Natural killer cell (primary cell): ENCODE measurements at regions not wholly inside any gene's neighbourhood (a gene's known extent, or its start where the extent isn't known, plus 50 kb on each side); places are given as distances from the start of the nearest gene placed in this dataset.

Experiments
- ATAC-seq, 3 donors: fragments of 150-1000 bp in 2 of 3; fragments of 200-7000 bp in 1 of 3; cut with Tn5 transposase; 1 replicate in 1 of 3; 2 replicates in 2 of 3; pipeline ENCODE4 v1.10.0; 2021; ENCODE audit warnings: mild to moderate bottlenecking in 2 of 3, moderate library complexity in 2 of 3
- DNase-seq, 2 donors: peaks; one replicate each; pipeline versions ENCODE4 v3.0.0 to v3.0.0-alpha.2; 2013 to 2021; ENCODE audit warnings: mixed read lengths in 1 of 2
- H3K27ac ChIP-seq: one replicate; pipeline ENCODE4 v1.5.1; 2013; ENCODE audit warnings: mild to moderate bottlenecking, low read length
- H3K27me3 ChIP-seq: one replicate; pipeline ENCODE4 v1.6.1; 2013; ENCODE audit warnings: low read length; ENCODE audit not compliant: control insufficient read depth, insufficient read depth
- H3K36me3 ChIP-seq: one replicate; pipeline ENCODE4 v1.6.1; 2013; ENCODE audit warnings: low read length; ENCODE audit not compliant: control insufficient read depth, insufficient read depth
- H3K4me1 ChIP-seq: one replicate; pipeline ENCODE4 v1.6.1; 2013; ENCODE audit warnings: low read length; ENCODE audit not compliant: control insufficient read depth, insufficient read depth
- H3K4me3 ChIP-seq: one replicate; pipeline ENCODE4 v1.5.1; 2013; ENCODE audit warnings: low read length
- H3K9me3 ChIP-seq: one replicate; pipeline ENCODE4 v1.6.1; 2013; ENCODE audit warnings: low read length; ENCODE audit not compliant: control insufficient read depth, insufficient read depth
- H3K27ac Mint-ChIP-seq, 2 donors: one replicate each; pipeline ENCODE4 v1.8.0; 2022; ENCODE audit warnings: mild to moderate bottlenecking in 2 of 2, mixed read lengths in 2 of 2, moderate library complexity in 1 of 2
- H3K27me3 Mint-ChIP-seq, 2 donors: one replicate each; pipeline ENCODE4 v1.8.0; 2022; ENCODE audit warnings: low read depth in 2 of 2, mixed read lengths in 2 of 2
- H3K36me3 Mint-ChIP-seq: one replicate; pipeline ENCODE4 v1.8.0; 2022; ENCODE audit warnings: mixed read lengths
- H3K4me1 Mint-ChIP-seq, 2 donors: one replicate each; pipeline ENCODE4 v1.8.0; 2022; ENCODE audit warnings: mixed read lengths in 2 of 2
- H3K4me3 Mint-ChIP-seq: one replicate; pipeline ENCODE4 v1.8.0; 2022; ENCODE audit warnings: mild to moderate bottlenecking, moderate library complexity, mixed read lengths
- H3K9me3 Mint-ChIP-seq, 2 donors: one replicate each; pipeline ENCODE4 v1.8.0; 2022; ENCODE audit warnings: mixed read lengths in 2 of 2
- WGBS: methylation state at CpG from one replicate; pipeline ENCODE4 v1.1.7; 2013; ENCODE audit warnings: missing lambda C conversion rate; ENCODE audit not compliant: insufficient coverage; 5-methylcytosine and 5-hydroxymethylcytosine counted together
- intact Hi-C: fragments of 100-400 bp; cut with micrococcal nuclease; formaldehyde crosslinking; loops from one replicate; pipeline ENCODE4 v1.14.2; 2022
- TF ChIP-seq, protein P1 (sequence below): fragments of 200-600 bp; IDR thresholded peaks from one replicate; pipeline ENCODE4 v1.8.0; 2022; ENCODE audit warnings: antibody characterized with exemption

DNA sequence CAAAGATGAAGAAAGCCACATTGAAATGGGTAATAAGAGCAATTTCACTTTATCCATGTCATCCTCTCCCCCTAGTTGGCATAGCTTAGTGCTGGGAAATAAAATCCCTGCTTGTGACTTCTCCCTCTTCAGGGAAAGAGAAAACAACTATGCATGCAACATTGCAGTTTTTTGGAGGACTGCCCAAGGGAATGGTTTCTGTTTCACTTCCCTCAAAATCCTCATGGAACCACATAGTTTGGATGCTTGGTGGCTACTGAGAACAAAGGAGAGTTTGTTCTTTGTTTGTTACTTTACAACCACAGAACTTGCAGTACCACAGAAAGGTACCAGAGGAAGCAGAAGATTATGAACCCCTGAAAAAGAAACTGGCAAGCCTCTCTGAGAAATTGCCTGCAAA lies 384.6 kb upstream of the RORA start:
- no peaks in the 10 kb centered on the region for H3K9me3 ChIP-seq
- peaks cover 10% of the 10 kb centered on the region in 2 donors for H3K9me3 Mint-ChIP-seq
- H3K36me3 ChIP-seq, result no peaks in the 10 kb centered on the region
- H3K27me3 ChIP-seq, result no peaks in the 10 kb centered on the region
- H3K4me3 ChIP-seq, result no peak overlapping the region
- TF ChIP-seq, protein P1, sequence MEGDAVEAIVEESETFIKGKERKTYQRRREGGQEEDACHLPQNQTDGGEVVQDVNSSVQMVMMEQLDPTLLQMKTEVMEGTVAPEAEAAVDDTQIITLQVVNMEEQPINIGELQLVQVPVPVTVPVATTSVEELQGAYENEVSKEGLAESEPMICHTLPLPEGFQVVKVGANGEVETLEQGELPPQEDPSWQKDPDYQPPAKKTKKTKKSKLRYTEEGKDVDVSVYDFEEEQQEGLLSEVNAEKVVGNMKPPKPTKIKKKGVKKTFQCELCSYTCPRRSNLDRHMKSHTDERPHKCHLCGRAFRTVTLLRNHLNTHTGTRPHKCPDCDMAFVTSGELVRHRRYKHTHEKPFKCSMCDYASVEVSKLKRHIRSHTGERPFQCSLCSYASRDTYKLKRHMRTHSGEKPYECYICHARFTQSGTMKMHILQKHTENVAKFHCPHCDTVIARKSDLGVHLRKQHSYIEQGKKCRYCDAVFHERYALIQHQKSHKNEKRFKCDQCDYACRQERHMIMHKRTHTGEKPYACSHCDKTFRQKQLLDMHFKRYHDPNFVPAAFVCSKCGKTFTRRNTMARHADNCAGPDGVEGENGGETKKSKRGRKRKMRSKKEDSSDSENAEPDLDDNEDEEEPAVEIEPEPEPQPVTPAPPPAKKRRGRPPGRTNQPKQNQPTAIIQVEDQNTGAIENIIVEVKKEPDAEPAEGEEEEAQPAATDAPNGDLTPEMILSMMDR, result no peak
- peaks cover 18% of the 10 kb centered on the region for H3K36me3 Mint-ChIP-seq
- no peak overlapping the region for H3K27ac ChIP-seq
- ATAC-seq (no peak), DNase-seq (no peak)
- intact Hi-C loops, result no loop called here
- H3K4me1 Mint-ChIP-seq, result no peaks in the 10 kb centered on the region
- H3K4me1 ChIP-seq, result no peaks in the 10 kb centered on the region
- peaks cover 21 to 63% of the 10 kb centered on the region in 2 donors for H3K27me3 Mint-ChIP-seq
- no peak overlapping the region for H3K4me3 Mint-ChIP-seq
- H3K27ac Mint-ChIP-seq, result no peak overlapping the region

GRCh38 chr15:61613138-61613537 lies 384.0 kb upstream of the RORA start:
- Histone ChIP-seq H3K27ac (no peak overlapping the region), H3K9me3 (no peaks in the 10 kb centered on the region), H3K36me3 (no peaks in the 10 kb centered on the region), H3K4me1 (no peaks in the 10 kb centered on the region), H3K27me3 (no peaks in the 10 kb centered on the region), H3K4me3 (no peak overlapping the region)
- ATAC-seq, result no peak
- H3K4me3 Mint-ChIP-seq, result no peak overlapping the region
- H3K27me3 Mint-ChIP-seq, result peaks cover 21 to 65% of the 10 kb centered on the region in 2 donors
- peaks cover 10% of the 10 kb centered on the region in 2 donors for H3K9me3 Mint-ChIP-seq
- no peak overlapping the region for H3K27ac Mint-ChIP-seq
- no peak for DNase-seq
- no peaks in the 10 kb centered on the region for H3K4me1 Mint-ChIP-seq
- peaks cover 18% of the 10 kb centered on the region for H3K36me3 Mint-ChIP-seq
- intact Hi-C loops, result no loop called here
- TF ChIP-seq, protein P1, result no peak

DNA sequence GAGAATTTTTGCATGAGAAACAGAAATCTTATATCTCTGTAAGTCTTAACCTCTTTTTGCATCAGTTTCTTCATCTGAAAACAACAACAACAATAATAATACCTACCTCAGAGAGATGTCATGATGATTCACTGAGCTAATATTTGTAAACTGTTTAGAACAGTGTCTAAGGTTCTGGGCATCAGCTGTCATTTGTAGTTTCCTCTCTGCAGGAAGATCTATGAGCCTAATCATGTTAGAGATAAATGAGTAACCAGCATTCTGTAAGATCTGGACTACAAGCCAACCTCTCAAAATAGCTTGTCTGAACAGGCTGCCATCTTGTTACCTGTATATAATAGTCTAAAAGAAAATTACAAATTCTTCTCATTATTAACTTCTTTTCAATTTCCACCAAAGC lies 383.0 kb upstream of the RORA start:
- Mint-ChIP-seq H3K36me3 (peaks cover 18% of the 10 kb centered on the region), H3K9me3 (peaks cover 10% of the 10 kb centered on the region in 2 donors), H3K27me3 (peaks cover 21 to 65% of the 10 kb centered on the region in 2 donors), H3K4me1 (no peaks in the 10 kb centered on the region), H3K4me3 (no peak overlapping the region), H3K27ac (no peak overlapping the region)
- H3K36me3 ChIP-seq, result no peaks in the 10 kb centered on the region
- H3K9me3 ChIP-seq, result no peaks in the 10 kb centered on the region
- ATAC-seq (no peak), DNase-seq (no peak)
- TF ChIP-seq, protein P1, result no peak
- no peak overlapping the region for H3K27ac ChIP-seq
- intact Hi-C loops, result no loop called here
- H3K27me3 ChIP-seq, result no peaks in the 10 kb centered on the region
- no peak overlapping the region for H3K4me3 ChIP-seq
- no peaks in the 10 kb centered on the region for H3K4me1 ChIP-seq

DNA sequence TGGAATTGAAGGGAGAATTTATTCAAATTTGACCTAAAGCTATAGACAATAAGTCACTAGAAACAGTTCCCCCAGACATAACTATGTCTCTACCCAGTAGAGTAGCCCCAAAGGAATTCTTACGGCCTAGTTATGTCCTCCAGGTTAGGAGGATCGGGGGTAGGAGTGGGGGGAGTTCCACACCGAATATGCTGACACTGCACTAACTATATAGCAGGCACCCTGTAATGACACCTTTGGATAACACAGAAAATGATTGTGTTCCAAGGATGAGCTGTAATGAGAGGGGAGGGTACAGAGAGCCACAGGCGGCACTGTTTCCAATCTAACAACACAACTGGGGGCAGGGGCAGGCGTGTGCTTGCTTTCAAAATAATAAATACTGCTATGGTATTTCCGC lies 376.2 kb upstream of the RORA start:
- Histone ChIP-seq H3K27ac (no peak overlapping the region), H3K27me3 (no peaks in the 10 kb centered on the region), H3K36me3 (no peaks in the 10 kb centered on the region), H3K9me3 (no peaks in the 10 kb centered on the region), H3K4me3 (no peak overlapping the region), H3K4me1 (no peaks in the 10 kb centered on the region)
- ATAC-seq (no peak), DNase-seq (no peak)
- peaks cover 22 to 54% of the 10 kb centered on the region in 2 donors for H3K27me3 Mint-ChIP-seq
- H3K4me1 Mint-ChIP-seq, result no peaks in the 10 kb centered on the region
- no peaks in the 10 kb centered on the region for H3K36me3 Mint-ChIP-seq
- 85% methylated on average over 5 of the region's 6 CpGs for WGBS
- no peak overlapping the region for H3K4me3 Mint-ChIP-seq
- intact Hi-C loops, result no loop called here
- no peaks in the 10 kb centered on the region for H3K9me3 Mint-ChIP-seq
- no peak overlapping the region for H3K27ac Mint-ChIP-seq
- TF ChIP-seq, protein P1, result no peak
